ENCODE measurements at regions not wholly inside any gene's neighbourhood (a gene's known extent, or its start where the extent isn't known, plus 50 kb on each side); places are given as distances from the start of the nearest gene placed in this dataset.

GRCh38 chr14:55767286-55767685, 187.3 kb downstream of the KTN1 start:
- TF ChIP-seq, protein P1, sequence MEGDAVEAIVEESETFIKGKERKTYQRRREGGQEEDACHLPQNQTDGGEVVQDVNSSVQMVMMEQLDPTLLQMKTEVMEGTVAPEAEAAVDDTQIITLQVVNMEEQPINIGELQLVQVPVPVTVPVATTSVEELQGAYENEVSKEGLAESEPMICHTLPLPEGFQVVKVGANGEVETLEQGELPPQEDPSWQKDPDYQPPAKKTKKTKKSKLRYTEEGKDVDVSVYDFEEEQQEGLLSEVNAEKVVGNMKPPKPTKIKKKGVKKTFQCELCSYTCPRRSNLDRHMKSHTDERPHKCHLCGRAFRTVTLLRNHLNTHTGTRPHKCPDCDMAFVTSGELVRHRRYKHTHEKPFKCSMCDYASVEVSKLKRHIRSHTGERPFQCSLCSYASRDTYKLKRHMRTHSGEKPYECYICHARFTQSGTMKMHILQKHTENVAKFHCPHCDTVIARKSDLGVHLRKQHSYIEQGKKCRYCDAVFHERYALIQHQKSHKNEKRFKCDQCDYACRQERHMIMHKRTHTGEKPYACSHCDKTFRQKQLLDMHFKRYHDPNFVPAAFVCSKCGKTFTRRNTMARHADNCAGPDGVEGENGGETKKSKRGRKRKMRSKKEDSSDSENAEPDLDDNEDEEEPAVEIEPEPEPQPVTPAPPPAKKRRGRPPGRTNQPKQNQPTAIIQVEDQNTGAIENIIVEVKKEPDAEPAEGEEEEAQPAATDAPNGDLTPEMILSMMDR (IDR thresholded peaks at IDR 0.05), result no peak

GRCh38 chr14:55769877-55770276, 189.9 kb downstream of the KTN1 start:
- TF ChIP-seq, protein P1 (IDR thresholded peaks at IDR 0.05), result no peak

- TF ChIP-seq, protein P1 (IDR thresholded peaks at IDR 0.05), result no peak
Observed at GRCh38 chr14:55771242-55771981, 191.4 kb downstream of the KTN1 start.

DNA sequence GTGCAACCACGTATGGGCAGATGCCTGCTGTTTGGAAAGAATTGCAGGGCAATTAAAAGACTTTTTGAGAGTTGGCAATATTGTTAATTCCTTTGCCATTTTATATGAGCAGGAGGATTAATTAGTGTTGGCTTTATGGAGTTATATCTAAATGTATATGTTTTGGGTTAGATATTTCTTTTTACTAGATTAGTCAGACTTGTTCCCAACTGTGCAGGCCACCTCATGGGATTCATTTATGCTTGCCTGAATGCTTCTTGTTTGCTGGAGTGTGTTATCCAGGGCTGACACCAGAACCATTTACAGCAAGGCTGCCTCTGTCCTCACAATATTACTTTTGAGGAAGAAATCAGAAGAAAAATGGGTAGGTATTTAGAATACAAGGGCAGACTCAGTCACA, 192.5 kb downstream of the KTN1 start:
- TF ChIP-seq, protein P1 (IDR thresholded peaks at IDR 0.05), result no peak

DNA sequence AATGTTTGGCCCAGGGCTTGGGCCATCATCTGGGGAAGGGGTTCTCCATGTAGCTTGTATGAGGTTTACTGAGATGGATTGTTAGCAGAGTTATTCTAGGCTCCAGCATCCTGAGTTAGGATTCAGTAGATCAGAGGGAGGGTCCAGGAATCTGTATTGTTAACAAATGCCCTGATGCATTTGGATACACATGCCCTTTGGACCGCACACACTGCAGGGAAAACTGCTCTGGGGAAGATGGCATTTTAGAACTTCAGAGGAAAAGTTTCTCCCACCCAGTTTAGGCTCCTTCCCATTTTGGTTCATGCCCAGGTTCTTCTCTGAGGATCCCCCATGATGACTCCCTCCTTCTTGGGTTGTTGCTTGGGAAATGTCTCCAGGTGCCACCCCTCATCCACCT, 193.3 kb downstream of the KTN1 start:
- TF ChIP-seq, protein P1 (IDR thresholded peaks at IDR 0.05), result no peak

DNA sequence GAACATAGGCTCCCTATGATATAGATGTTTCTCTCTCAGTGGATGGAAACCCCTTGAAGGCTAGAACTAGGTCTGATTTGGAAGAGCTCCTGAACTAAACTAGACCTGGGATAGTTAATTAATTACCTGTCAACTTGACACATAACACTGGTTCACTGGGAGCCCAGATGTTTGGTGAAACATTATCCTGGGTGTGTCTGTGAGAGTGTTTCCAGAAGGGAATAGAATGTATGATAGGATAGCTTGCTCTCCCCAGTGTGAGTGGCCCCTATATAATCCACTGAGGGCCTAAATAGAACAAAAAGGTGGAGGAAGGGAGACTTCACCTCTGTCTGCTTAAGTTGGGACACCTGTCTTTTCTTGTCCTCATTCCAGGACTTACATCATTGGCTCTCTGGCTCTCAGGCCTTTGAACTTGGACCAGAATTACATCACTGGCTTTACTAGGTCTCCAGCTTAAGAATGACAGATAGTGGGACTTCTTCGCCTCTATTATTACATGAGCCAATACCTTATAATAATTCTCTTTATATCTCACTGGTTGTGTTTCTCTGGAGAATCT, 194.1 kb downstream of the KTN1 start:
- TF ChIP-seq, protein P1 (IDR thresholded peaks at IDR 0.05), result no peak

GRCh38 chr14:55777877-55778276, 197.9 kb downstream of the KTN1 start:
- TF ChIP-seq, protein P1 (IDR thresholded peaks at IDR 0.05), result no peak

All from LNCAP (cell line).